G401.6 (cell line): ENCODE measurements at regions not wholly inside any gene's neighbourhood (a gene's known extent, or its start where the extent isn't known, plus 50 kb on each side); places are given as distances from the start of the nearest gene placed in this dataset.
"Not testable (repeated sequence)": the region's sequence is repeated elsewhere in the genome, so short reads cannot be mapped to it uniquely, and the experiment has no call there.

ENCODE experiments used
- FAIRE-seq: peaks from 2 replicates; lab custom pipeline; 2012; peaks lifted over from hg19 to GRCh38; lab: Jason Lieb, UNC

DNA sequence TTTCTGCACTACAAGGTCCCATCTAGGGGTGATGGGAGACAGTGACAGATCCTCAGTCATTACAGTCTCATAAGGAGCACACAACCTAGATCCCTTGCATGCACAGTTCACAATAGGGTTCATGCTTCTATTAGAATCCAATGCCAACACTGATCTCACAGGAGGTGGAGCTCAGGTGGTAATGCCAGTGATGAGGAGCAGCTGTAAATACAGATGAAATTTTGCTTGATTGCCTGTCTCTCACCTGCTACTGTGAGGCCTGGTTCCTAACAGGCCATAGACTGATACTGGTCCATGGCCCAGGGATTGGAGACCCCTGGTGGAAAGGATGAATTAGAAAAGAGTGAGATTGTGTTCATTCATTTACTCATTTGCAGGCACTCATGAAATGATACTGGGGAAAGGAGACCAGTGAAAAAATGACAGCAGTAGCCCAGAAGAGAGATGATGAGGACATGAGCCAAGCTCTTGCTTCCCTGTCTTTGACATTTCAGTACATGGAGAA is 251.6 kb upstream of the DUSP10 start:
- no peak for FAIRE-seq

DNA sequence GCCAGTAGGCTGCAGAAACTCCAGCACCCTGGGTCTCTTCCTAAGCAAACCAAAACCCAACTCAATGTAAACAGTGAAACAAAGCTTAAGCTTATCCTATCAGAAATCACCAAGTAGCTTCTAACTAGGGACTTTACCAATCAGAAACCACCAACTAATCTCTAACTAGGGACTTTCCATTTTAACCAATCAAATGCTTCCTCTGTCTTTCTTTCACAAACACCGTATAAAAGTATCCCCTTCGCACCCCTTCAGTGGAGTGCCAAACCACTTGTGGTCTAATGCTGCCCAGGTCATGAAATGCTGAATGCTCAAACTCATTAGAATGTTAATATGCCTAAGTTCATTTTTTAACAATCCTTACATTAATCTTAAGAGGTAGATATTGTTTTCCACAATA is 250.5 kb upstream of the DUSP10 start:
- no peak for FAIRE-seq

DNA sequence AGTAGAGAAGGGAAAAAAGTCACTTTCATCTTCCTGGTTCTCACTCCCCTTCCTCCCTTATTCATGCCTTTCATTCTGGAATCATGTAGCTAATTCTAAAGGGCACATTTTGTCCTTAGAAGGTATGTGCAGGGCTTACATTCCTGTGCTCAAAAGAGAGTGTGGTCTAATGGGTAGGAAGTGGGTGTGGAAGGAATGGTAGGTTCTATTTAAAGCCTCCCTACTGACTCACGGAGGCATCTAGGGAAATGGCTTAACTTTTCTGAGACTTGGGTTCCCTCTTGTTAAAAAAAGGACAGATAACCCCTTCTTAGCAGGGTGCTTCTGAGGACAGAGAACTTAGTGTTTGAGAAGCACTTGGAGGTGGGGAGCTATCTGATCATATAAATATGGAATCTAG is 249.3 kb upstream of the DUSP10 start:
- no peak for FAIRE-seq

DNA sequence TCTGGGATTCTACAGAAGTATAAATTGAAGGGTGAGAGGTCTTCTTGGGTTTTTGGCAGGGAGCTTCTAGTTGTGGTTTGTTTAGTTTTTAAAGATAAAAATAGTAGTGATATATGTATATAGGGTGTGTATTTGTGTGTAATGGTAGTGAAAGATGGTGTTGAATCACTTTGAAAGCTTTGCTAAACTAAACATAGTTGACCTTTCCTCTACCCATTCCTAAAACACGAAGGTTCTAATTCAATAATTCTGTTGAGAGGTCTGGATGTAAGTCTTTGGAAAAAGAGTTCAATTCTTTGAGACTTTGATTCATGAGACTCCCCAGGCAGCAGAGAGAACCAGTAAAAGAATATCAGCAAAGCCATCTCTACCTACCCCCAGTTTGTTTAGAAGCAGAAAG is 247.9 kb upstream of the DUSP10 start:
- FAIRE-seq = no peak

DNA sequence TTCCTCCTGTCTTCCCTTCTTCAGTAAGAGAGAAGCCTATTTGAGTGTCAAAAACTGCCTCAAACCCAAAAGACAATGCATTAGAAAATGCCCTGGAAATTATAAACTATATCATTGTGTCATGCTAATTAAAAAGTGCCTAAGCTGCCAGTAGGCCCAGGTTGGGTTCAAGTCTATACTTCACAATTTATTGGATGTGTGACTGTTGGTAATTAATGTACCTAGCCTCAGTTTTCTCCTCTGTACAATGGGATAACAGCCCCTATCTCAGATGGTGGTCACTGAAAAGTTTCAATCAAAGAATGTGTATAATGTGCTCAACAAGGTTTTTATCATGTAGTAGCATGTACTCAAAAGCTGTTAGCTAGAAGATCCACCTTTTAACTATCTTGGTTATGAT is 246.9 kb upstream of the DUSP10 start:
- no peak for FAIRE-seq

DNA sequence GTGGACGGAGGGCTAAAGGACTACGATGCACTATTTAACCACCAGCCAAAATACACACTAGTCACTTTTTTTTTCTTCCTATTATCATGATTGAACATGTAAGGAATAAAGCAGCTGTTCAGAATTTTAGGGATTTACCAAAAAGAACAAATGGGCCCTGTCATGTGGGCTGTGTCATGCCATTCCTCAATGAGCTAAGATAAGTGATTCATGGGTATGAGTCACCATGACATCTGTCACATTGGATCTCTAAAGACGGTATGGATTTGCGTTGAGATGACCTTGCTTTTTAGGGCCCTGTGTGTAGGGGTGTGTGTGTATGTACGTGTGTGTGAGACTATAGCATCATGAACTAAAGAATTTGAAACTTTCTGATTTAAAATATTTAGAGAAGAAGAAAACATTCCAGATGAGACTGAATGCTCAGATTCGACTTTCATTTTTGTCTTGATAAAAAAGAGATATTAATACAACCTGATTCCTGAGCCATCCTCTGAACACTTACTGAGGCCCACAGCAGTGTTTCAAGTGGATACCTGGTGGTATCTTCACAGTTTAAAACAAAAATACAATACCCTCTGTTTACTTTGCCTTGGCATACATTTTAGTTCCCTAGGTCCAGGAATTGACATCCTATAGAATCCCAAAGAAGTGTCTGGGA is 246.1 kb upstream of the DUSP10 start:
- FAIRE-seq = no peak

DNA sequence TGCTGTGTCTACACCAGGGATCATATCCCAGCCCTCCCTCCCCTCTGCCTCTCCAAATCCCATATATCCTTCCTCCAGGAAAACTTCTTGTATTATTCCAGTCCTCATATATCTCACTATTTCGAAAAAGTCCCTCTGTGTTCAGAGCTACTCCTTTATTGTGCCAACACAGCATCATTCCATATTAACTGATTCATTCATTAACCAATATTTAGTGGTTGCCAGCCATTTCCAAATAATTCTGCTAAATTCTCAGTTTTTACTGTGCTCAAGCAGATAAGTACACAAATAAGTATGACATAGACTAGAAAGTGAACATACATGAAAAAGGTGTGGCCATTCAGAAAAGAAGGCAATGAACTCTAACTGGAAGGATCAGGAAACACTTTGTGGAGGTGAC is 241.6 kb upstream of the DUSP10 start:
- no peak for FAIRE-seq

DNA sequence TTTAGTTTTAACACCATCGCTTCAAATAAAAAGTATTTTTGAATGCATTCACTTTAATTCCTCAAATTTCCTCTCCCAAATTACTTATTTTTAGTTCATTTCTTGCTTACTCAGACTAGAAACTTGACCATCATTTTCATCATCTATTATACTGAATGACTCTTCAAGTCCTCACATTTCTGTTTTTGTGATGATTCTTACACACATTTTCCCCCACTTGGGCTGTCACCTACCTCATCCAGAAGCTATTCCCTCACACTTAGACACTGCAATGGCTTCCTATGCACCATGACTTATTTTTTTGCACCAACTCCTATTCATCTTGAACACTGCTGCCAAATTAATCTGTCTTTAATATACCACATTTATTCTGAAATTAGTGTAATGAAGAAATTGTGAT is 239.6 kb upstream of the DUSP10 start:
- FAIRE-seq = no peak

DNA sequence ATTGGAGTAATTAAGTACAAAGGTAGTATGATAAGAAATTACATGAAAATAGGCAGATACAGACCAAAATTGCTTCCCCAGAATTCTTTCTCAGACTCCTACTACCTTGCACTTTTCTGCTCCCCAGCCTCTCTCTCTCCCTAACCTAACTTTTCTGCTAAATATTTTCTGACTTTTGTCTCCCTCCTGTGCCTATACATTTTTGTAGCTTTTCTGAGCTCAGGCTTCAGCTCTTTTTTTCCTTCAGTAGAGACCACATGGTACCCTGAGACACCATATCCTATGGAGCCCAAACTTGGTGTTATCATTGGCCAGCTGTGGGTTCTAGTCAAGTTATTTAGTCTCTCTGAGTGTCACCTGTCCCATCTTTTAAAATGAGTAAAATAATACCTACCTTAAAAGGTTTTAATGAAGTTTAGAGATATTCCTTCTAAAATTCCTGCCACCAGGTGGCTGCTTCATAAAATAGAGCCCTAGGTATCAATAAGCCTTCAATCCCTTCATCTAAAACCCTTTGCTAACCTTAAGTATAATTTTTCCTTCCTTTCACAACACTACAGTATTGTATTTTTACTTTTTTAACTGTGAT is 237.6 kb upstream of the DUSP10 start:
- no peak for FAIRE-seq

DNA sequence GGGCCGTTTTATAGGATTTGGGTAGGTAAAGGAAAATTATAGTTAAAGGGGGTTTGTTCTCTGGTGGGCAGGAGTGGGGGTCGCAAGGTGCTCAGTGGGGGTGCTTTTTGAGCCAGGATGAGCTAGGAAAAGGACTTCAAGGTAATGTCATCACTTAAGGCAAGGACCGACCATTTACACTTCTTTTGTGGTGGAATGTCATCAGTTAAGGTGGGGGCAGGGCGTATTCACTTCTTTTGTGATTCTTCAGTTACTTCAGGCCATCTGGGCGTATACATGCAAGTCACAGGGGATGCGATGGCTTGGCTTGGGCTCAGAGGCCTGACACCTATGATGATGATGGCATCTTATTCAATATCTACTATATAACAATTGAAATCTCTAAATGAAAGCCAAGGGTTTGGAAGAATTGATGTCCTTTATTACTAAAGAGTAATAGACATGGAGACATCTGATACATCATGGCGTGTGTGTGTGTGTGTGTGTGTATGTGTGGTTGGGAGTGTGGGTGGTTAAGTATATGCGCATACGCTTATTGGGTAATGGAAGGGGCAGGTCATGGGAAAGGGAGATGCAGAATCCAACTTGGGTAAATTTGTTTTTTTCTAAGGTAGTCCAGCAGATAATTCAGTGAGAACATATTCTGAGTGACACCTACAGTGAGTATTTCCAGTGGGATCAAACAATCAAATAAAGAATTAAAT is 236.9 kb upstream of the DUSP10 start:
- FAIRE-seq = not testable (repeated sequence)

DNA sequence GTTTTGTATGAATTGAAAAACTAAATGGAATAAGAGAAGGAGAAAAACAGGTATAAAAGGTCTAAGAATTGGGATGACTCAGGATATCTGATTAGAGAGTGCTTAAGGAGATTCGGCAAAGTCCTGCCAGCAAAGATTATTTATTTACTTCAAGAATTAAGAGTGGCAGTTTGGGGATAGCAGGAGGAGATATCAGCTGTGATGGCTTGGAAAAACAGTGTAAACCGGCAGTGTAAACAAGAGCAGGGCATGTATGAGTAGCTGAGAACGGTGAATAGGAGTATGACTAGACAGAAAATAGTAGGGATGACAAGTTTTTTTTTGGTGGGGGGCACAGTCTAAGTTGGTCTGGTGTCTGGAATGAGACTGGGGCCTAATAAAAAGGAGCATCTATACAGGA is 231.9 kb upstream of the DUSP10 start:
- FAIRE-seq = not testable (repeated sequence)

DNA sequence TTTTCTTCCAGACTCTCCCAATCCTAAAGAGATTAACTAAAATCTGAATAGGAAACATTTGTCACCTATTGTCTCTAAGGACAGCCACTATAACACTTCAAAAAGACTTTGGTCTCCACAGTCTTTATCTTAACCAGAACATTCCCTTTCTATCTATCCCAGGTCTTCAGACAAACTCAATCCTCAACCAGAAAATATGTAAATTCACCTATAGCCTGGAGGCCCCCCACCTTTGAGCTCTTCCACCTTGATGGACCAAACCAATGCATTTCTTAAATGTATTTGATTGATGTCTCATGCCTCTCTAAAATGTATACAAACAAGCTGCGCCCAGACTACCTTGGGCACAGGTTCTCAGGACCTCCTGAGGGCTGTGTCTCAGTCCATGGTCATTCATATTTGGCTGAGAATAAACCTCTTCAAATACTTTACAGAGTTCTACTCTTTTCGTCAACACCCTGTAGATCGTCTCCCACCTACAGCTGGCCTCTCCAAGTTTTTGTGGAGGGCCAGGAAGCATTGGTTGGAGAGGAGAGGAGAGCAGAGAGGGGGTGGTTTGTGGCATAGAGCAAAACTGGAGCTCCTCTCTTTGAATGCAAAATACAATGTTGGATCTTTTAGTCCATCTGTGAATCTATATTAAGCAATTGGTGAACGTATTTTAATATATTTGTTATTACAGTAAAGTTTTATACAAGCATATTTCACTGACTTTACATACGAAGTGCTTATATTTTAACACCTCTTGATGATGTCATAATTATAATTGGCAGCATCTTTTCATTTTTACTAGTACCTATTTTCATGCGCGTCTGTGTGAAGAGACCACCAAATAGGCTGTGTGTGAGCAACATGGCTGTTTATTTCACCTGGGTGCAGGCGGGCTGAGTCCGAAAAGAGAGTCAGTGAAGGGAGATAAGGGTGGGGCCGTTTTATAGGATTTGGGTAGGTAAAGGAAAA is 230.7 kb upstream of the DUSP10 start:
- no peak for FAIRE-seq

DNA sequence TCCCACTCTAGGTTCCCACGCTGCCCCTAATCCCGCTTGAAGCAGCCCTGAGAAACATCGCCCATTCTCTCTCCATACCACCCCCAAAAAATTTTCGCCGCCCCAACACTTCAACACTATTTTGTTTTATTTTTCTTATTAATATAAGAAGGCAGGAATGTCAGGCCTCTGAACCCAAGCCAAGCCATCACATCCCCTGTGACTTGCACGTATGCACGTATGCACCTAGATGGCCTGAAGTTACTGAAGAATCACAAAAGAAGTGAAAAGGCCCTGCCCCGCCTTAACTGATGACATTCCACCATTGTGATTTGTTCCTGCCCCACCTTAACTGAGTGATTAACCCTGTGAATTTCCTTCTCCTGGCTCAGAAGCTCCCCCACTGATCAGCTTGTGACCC is 229.1 kb upstream of the DUSP10 start:
- not testable (repeated sequence) for FAIRE-seq

DNA sequence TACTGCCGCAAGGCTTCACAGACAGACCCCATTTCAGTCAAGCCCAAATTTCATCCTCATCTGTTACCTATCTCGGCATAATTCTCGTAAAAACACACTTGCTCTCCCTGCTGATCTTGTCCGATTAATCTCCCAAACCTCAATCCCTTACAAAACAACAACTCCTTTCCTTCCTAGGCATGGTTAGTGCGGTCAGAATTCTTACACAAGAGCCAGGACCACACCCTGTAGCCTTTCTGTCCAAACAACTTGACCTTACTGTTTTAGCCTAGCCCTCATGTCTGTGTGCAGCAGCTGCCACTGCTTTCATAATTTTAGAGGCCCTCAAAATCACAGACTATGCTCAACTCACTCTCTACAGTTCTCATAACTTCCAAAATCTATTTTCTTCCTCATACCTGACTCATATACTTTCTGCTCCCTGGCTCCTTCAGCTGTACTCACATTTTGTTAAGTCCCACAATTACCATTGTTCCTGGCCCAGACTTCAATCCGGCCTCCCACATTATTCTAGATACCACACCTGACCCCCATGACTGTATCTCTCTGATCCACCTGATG is 227.5 kb upstream of the DUSP10 start:
- FAIRE-seq = not testable (repeated sequence)

DNA sequence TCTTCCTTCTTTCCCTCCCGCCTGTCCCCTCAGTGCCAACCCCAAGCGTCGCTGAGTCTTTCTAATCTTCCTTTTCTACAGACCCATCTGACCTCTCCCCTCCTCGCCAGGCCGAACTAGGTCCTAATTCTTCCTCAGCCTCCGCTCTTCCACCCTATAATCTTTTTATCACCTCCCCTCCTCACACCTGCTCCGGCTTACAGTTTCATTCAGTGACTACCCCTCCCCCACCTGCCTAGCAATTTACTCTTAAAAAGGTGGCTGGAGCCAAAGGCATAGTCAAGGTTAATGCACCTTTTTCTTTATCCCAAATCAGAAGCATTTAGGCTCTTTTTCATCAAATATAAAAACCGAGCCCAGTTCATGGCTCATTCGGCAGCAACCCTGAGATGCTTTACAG is 225.6 kb upstream of the DUSP10 start:
- not testable (repeated sequence) for FAIRE-seq

DNA sequence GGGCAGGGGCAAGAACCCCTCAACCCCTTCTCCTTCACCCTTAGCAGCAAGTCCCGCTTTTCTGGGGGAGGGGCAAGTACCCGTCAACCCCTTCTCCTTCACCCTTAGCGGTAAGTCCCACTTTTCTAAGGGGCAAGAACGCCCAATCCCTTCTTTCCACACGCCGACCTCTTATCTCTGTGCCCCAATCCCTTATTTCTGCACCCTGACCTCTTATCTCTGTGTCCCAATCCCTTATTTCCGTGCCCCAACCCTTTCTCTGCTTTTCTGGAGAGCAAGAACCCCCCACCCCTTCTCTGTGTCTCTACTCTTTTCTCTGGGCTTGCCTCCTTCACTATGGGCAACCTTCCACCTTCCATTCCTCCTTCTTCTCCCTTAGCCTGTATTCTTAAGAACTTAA is 225.0 kb upstream of the DUSP10 start:
- FAIRE-seq = not testable (repeated sequence)

DNA sequence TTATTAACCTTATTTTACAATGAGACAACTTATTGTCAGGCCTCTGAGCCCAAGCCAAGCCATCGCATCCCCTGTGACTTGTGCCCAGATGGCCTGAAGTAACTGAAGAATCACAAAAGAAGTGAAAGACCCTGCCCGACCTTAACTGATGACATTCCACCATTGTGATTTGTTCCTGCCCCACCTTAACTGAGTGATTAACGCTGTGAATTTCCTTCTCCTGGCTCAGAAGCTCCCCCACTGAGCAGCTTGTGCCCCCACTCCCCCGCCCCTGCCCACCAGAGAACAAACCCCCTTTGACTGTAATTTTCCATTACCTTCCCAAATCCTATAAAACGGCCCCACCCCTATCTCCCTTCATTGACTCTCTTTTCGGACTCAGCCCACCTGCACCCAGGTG is 224.0 kb upstream of the DUSP10 start:
- FAIRE-seq = not testable (repeated sequence)

DNA sequence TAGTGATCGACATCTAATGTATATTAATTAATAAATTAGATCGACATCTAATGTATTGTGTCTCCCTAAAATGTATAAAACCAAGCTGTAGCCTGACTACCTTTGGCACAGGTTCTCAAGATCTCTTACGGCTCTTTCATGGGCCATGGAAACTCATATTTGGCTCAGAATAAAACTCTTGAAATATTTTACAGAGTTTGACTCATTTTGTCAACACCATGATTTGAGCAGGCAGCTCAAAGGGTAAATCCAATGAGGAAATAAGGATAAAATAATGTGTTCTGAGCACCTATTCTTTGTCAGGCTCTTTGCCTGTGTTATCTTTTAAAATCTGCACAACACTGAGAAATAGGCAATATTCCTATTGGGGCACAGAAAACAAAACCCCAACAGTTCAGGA is 223.4 kb upstream of the DUSP10 start:
- no peak for FAIRE-seq

DNA sequence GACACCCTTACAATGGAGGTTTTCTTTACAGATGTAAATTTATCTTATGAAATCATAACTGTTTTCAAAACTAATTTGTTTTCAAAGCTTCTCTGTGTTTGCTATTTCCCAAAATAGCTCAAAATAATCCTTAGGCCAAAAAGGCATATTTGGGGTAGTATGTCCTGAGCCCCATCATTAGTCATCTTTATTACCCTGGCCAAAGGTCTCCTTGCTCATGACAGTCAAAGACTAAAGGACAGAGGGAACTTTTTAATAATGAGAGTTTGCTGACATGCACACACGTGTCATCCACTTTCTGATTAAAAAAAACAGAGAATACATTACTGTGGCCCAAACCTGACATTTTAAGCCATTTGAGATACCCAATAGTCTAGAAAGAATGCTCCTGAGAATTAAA is 221.9 kb upstream of the DUSP10 start:
- no peak for FAIRE-seq

DNA sequence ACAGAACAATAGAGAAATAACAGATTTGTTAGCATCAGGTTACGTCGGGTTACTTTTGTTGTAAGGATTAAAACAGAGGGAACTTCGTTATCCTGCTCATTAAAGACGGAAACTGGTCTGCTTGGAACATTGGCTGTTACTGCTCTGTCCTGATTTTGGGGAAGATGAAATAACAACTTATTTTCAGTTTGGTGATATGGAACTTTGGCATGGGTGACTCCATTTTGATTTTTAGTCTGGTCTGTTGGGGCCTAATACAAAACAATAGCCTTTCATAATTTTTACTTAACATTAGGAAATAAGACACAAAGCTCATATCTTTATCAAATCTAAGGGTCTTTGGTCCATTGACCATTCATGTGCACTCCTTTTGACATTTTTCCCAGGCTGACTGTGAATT is 220.5 kb upstream of the DUSP10 start:
- FAIRE-seq = no peak

DNA sequence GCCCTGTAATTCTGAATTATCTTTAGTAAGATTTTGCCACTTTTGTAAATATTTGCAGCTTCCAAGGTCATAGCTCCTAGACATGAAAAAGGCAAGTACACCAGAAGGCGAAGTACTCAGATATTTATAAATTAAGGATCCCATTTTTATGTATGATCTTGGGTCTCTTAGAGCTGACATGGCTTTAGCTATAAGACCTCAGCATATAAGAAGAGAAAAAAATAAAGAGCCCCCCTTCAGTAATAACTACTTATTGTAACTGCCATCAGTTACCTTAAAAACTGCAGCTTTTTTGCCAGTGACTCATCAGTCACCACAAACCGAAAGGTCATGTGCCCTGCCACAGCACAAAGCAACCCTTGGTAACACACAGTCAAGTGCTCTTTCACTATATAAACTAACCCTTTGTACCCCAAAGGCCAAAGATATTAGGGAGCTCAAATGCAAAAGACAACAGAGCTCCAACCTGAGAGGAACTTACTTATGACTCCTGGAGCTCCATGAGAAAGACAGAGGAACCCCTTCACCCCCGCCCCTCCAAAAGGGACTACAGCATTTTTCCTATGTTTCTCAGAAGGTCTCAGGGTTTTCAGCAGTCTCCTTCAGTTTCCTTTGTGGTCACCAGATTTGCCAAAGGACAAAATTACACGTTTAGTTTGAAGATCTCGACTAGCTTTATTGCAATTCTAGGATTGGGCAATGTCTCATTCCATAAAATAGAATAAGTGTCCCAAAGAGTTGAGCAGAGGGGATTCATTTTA is 219.8 kb upstream of the DUSP10 start:
- no peak for FAIRE-seq
